Ovary (tissue), 7 donors: ENCODE measurements at regions not wholly inside any gene's neighbourhood (a gene's known extent, or its start where the extent isn't known, plus 50 kb on each side); places are given as distances from the start of the nearest gene placed in this dataset.

Source experiments
- DNase-seq, 5 donors: peaks; one replicate each; pipeline ENCODE4 v3.0.0-alpha.2; 2019 to 2020
- H3K27ac ChIP-seq, 2 donors: fragments of 200-600 bp; one replicate each; pipeline versions ENCODE4 v1.5.1 to v1.8.0; 2019 to 2022
- H3K27me3 ChIP-seq: fragments of 200-600 bp; one replicate; pipeline ENCODE4 v1.8.0; 2022
- H3K36me3 ChIP-seq: fragments of 200-600 bp; sonication (generic); one replicate; pipeline ENCODE4 v1.5.1; 2019
- H3K4me1 ChIP-seq: one replicate; pipeline ENCODE4 v1.8.1; 2013; ENCODE audit warnings: mild to moderate bottlenecking, moderate library complexity; ENCODE audit not compliant: insufficient read depth
- H3K4me3 ChIP-seq: fragments of 200-600 bp; sonication (generic); one replicate; pipeline ENCODE4 v1.5.1; 2017
- H3K9me3 ChIP-seq, 2 donors: fragments of 200-600 bp in 1 of 2; sonication (generic) in 1 of 2; one replicate each; pipeline versions ENCODE4 v1.5.1 to v1.8.1; 2013 to 2019; ENCODE audit warnings: mild to moderate bottlenecking in 1 of 2, moderate library complexity in 1 of 2
- CTCF ChIP-seq, 3 donors: fragments of 450-650 bp in 2 of 3; fragments of 200-600 bp in 1 of 3; IDR thresholded peaks; one replicate each; pipeline versions ENCODE4 v1.5.1 to v1.8.0; 2016 to 2022; ENCODE audit warnings: antibody characterized with exemption in 3 of 3, mild to moderate bottlenecking in 1 of 3
- EP300 ChIP-seq: sonication (generic); formaldehyde crosslinking; IDR thresholded peaks from one replicate; pipeline ENCODE4 v1.6.1; 2017; ENCODE audit warnings: antibody characterized with exemption
- POLR2A ChIP-seq: fragments of 450-650 bp; IDR thresholded peaks from one replicate; pipeline ENCODE4 v1.6.1; 2017; ENCODE audit warnings: antibody characterized with exemption, mild to moderate bottlenecking, moderate library complexity
- WGBS, 3 donors: extraction: QIAGEN DNeasy Blood & Tissue Kit in 1 of 3; methylation state at CpG; one replicate each; pipeline versions ENCODE4 v1.1.5 to v1.1.7; 2013 to 2017; 5-methylcytosine and 5-hydroxymethylcytosine counted together
- intact Hi-C, 4 donors: fragments of 100-400 bp; cut with DNase I; formaldehyde crosslinking; loops; one replicate each; pipeline versions ENCODE4 v1.11.0 to v1.15.1; 2022 to 2023
- donor health status: DM: no; HTN: no; CAD: no; lungs with moderate emphysema.
- donor health status: DM: no; HTN: no; CAD: no.
- donor health status: Bipolar disorder and iron deficiency.
- donor health status: DM: no; HTN: no; CAD: no.
- donor health status: DM: yes; HTN: yes; CAD: no.

DNA sequence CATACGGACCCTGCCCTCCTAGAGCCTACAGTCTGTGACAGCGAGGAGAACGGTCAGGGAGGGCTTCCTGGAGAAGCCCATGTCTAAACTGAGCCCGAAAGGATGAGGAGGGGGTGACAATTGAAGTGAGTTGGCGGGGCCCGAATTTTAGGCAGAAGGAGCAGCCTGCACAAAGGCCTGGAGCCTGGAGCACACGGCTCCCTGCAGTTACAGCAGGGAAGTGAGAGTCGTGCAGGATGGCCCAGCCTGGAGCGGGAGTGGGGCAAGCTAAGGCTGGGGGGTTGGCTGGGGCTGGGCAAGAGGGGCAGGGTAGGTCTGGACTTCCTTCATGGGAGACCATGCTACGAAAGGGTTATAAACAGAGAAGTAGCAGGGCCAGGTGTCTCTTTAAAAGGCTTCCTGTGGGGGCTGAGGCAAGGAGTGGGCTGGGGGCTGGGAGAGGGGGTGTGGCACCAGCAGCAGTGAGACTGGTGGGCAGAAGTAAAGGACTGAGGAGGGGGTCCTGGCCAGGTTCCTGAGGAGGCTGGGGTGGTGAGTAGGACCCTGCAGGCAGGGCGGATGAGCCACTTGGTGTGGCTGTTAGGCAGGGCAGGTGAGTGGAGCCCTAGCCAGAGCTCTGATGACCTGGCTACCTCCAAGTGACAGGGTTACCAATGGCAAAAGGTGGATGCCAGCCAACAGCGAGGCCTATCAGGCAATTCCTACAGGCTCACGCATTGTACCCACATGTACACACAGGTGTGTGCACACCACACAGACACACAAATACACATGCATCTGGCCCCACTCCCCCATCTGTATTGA lies 119.2 kb downstream of the MRPL14 start:
- no peak for TF ChIP-seq EP300
- TF ChIP-seq CTCF (IDR thresholded peaks at IDR 0.05) = no peak
- TF ChIP-seq POLR2A = no peak
- Histone ChIP-seq H3K27ac (no peak overlapping the region), H3K36me3 (no peaks in the 10 kb centered on the region), H3K9me3 (no peaks in the 10 kb centered on the region), H3K27me3 (no peaks in the 10 kb centered on the region), H3K4me3 (no peak overlapping the region), H3K4me1 (no peaks in the 10 kb centered on the region)
- intact Hi-C loops = no loop called here
- 91 to 93% (median 93%) methylated on average over 13 of the region's 13 CpGs for WGBS, 3 donors
- no peak for DNase-seq

DNA sequence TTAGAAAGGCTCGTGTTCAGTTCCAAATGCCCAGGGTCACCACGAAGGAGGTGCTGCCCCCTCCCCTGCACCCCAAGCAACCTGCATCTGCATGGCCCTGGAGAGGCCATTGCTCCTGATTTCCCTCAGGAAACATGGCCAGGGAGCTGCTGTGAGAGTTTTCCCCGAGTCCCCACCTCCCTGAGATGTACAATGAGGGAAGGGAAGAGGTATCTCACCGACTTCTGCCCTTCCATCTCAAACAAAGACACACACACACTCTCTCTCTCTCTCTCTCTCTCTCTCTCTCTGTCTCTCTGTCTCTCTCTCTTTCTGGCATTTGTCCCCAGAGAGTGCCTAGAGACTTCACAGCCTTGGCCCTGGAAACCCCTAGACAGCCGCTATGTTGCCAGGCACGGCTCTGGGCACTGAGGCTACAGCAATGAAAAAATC lies 120.4 kb downstream of the MRPL14 start:
- Histone ChIP-seq H3K27ac (no peak overlapping the region), H3K9me3 (no peaks in the 10 kb centered on the region), H3K36me3 (no peaks in the 10 kb centered on the region), H3K4me1 (peaks cover 2% of the 10 kb centered on the region), H3K27me3 (no peaks in the 10 kb centered on the region), H3K4me3 (no peak overlapping the region)
- intact Hi-C loops = no loop called here
- TF ChIP-seq POLR2A (no peak), CTCF (IDR thresholded peaks at IDR 0.05) (no peak), EP300 (no peak)
- WGBS, 3 donors = 86 to 91% (median 87%) methylated on average over 6 of the region's 6 CpGs
- DNase-seq = no peak

DNA sequence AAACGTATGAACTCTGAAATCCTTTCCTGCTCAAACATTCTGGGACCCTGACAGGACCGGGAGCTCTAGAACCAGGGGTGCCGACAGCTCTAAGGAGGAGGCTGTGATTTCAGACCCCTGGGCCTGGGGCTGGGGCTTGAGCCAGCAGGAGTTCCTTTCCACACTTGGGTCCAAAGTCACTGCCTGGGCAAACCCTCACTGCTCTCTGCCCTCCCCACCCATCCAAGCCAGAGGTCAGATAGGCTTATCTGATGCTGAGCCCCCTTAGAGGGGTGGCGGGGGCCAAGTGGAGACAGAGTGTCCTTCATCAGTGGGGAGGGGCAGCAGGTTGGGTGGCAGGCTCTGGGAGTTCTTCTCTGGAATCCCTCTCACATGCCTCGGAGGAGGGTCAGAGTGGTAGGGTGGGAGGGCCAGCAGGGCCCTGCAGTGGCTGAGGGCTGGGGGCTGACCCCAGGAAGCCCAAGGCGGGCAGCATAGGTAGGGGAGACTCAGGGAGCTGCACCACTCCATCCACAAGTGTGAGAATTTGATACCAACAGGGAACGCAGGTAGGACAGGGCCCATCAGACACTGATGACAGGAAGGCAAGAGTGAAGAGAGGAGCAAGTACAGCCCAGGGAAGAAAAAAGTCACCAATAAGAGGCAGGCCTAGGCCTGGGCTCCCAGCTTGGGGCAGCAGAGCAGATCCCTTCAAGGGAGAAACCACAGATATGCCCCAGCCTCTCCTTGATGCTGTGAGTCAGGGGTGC lies 121.0 kb downstream of the MRPL14 start:
- H3K4me3 ChIP-seq = no peak overlapping the region
- no peak for TF ChIP-seq POLR2A
- no peak for TF ChIP-seq EP300
- TF ChIP-seq CTCF (IDR thresholded peaks at IDR 0.05) = no peak
- H3K36me3 ChIP-seq = no peaks in the 10 kb centered on the region
- H3K27ac ChIP-seq = no peak overlapping the region
- WGBS, 3 donors = 92 to 96% (median 95%) methylated on average over 7 of the region's 7 CpGs
- no peaks in the 10 kb centered on the region for H3K9me3 ChIP-seq
- intact Hi-C loops = no loop called here
- no peak for DNase-seq
- peaks cover 2% of the 10 kb centered on the region for H3K4me1 ChIP-seq
- no peaks in the 10 kb centered on the region for H3K27me3 ChIP-seq

GRCh38 chr6:44005507-44005903 lies 121.7 kb downstream of the MRPL14 start:
- TF ChIP-seq EP300 (no peak), POLR2A (no peak), CTCF (IDR thresholded peaks at IDR 0.05) (no peak)
- 71 to 84% (median 78%) methylated on average over 3 of the region's 3 CpGs for WGBS, 3 donors
- intact Hi-C loops = no loop called here
- Histone ChIP-seq H3K4me3 (no peak overlapping the region), H3K9me3 (no peaks in the 10 kb centered on the region), H3K36me3 (no peaks in the 10 kb centered on the region), H3K4me1 (peaks cover 2% of the 10 kb centered on the region), H3K27me3 (no peaks in the 10 kb centered on the region), H3K27ac (no peak overlapping the region)
- no peak for DNase-seq
